ENCODE measurements at regions not wholly inside any gene's neighbourhood (a gene's known extent, or its start where the extent isn't known, plus 50 kb on each side); places are given as distances from the start of the nearest gene placed in this dataset.
A peak's percentile ranks its signal among the peaks of the same experiment; 100 is the strongest.

- CTCF ChIA-PET (ENCODE audit: partially characterized antibody) = interaction anchor here (1.4 to 3.1 kb wide), 4 partner anchors 12 to 459 kb away, joined by 3 to 14 read pairs (median 4); partner anchors contain the start of gene TLR10
- no peak for FAIRE-seq
- H3K9ac ChIP-seq (replicated peaks in 1 of 4; ENCODE audit: extremely low read depth in 1 of 4, low read depth in 3 of 4, low read length in 3 of 4) = no peak overlapping the region
- TF ChIP-seq NANOG (IDR thresholded peaks at IDR 0.05; ENCODE audit: insufficient read depth, low read depth, low read length, poor library complexity, severe bottlenecking) (no peak), SP2 (IDR thresholded peaks at IDR 0.05; ENCODE audit: low read length) (no peak), SP4 (IDR thresholded peaks at IDR 0.05; ENCODE audit: low read length) (no peak), POLR2A (IDR thresholded peaks at IDR 0.05; ENCODE audit: control extremely low read depth in 1 of 2, low read depth in 2 of 2, low read length in 2 of 2) (peak; percentile 30 to 52), POU5F1 (IDR thresholded peaks at IDR 0.05; ENCODE audit: low read depth, low read length) (no peak), SAP30 (IDR thresholded peaks at IDR 0.05; ENCODE audit: insufficient read depth, insufficient replicate concordance, low read length) (no peak), ASH2L (IDR thresholded peaks at IDR 0.05; ENCODE audit: low read length) (no peak), TBP (IDR thresholded peaks at IDR 0.05; ENCODE audit: low read depth, low read length) (peak; percentile 60), KDM1A (IDR thresholded peaks at IDR 0.05; ENCODE audit: borderline replicate concordance, low read length) (no peak), CTCF (IDR thresholded peaks at IDR 0.05; ENCODE audit: control extremely low read depth in 1 of 3, insufficient read depth in 1 of 3, low read depth in 1 of 3, low read length in 3 of 3) (no peak), JUND (IDR thresholded peaks at IDR 0.05; ENCODE audit: low read length) (no peak), POLR2AphosphoS5 (IDR thresholded peaks at IDR 0.05; ENCODE audit: low read depth, low read length) (peak; percentile 51; the same call in 1 of the 2 replicates)
These were observed 340.8 kb upstream of the KLF3 start for GRCh38 chr4:38323141-38323641.

More at GRCh38 chr4:38323141-38323641, 340.8 kb upstream of the KLF3 start:
- Histone ChIP-seq H2BK20ac (ENCODE audit: low read length) (no peak overlapping the region), H3K79me1 (ENCODE audit: low read depth, low read length) (no peaks in the 10 kb centered on the region), H3K79me2 (ENCODE audit: control insufficient read depth in 1 of 2, insufficient read depth in 2 of 2, low read length in 2 of 2) (no peaks in the 10 kb centered on the region), H3K9me3 (ENCODE audit: insufficient read depth in 2 of 2, low read depth in 1 of 2, low read length in 1 of 2) (peaks cover 0 to 7% of the 10 kb centered on the region in 2 experiments; a peak in 1 of 4 replicates), H4K20me1 (replicated peaks in 1 of 2; ENCODE audit: control insufficient read depth in 1 of 2, insufficient read depth in 2 of 2, low read length in 2 of 2) (no peaks in the 10 kb centered on the region), H2BK15ac (ENCODE audit: low read length) (no peak overlapping the region), H4K8ac (ENCODE audit: extremely low read depth, insufficient read depth, low read length) (no peak overlapping the region), H3K4ac (replicated peaks; ENCODE audit: insufficient read length, low read depth, low read length) (no peak overlapping the region), H2AK5ac (ENCODE audit: low read depth, low read length) (no peak overlapping the region), H3K4me3 (ENCODE audit: extremely low read depth in 1 of 4, insufficient read depth in 2 of 4, low read depth in 3 of 4, low read length in 4 of 4) (no peak overlapping the region), H4K5ac (ENCODE audit: insufficient read length, low read depth, low read length) (no peak overlapping the region), H3K4me2 (ENCODE audit: insufficient read depth in 1 of 2, low read depth in 2 of 2, low read length in 2 of 2) (no peak overlapping the region), H3K4me1 (replicated peaks in 1 of 4; ENCODE audit: control insufficient read depth in 3 of 4, insufficient read depth in 4 of 4, low read length in 3 of 4) (peaks cover 0 to 6% (median 3%) of the 10 kb centered on the region in 4 experiments; a peak in 3 of 7 replicates), H3K23ac (ENCODE audit: insufficient read length) (no peak overlapping the region), H3K23me2 (ENCODE audit: low read depth, low read length) (no peaks in the 10 kb centered on the region), H3K27me3 (replicated peaks in 1 of 4; ENCODE audit: control insufficient read depth in 3 of 4, extremely low read depth in 1 of 4, insufficient read depth in 3 of 4, low read length in 3 of 4) (no peaks in the 10 kb centered on the region), H3K27ac (ENCODE audit: low read depth, low read length) (no peak overlapping the region), H2AFZ (ENCODE audit: low read length) (no peak overlapping the region), H4K91ac (replicated peaks; ENCODE audit: insufficient read length, low read length) (no peak overlapping the region), H3K14ac (ENCODE audit: insufficient read length) (no peak overlapping the region), H2BK12ac (ENCODE audit: low read depth, low read length) (no peak overlapping the region), H3K56ac (replicated peaks; ENCODE audit: insufficient read length, low read depth, low read length) (no peak overlapping the region), H3K36me3 (ENCODE audit: control insufficient read depth in 2 of 4, insufficient read depth in 4 of 4, low read length in 3 of 4) (no peaks in the 10 kb centered on the region), H3K18ac (ENCODE audit: extremely low read depth, low read length) (no peak overlapping the region), H2BK5ac (ENCODE audit: low read depth, low read length) (no peak overlapping the region; the same call in 1 of the 2 replicates), H2BK120ac (replicated peaks; ENCODE audit: low read depth, low read length) (no peak overlapping the region)
- POLR2A ChIA-PET (ENCODE audit: partially characterized antibody) = interaction anchor here (0.6 to 1.2 kb wide), 4 partner anchors 143 to 209 kb away, joined by 3 to 4 read pairs (median 3); no protein-coding TSS in a partner anchor
- WGBS, 2 experiments (ENCODE audit: extremely low coverage in 1 of 2, insufficient coverage in 1 of 2, insufficient read length in 1 of 2, insufficient replicate concordance in 2 of 2, low coverage in 1 of 2, low lambda C conversion rate in 2 of 2, missing lambda C conversion rate in 1 of 2) = 86% methylated on average over 4 of the region's 4 CpGs; no CpG with 5 or more reads in 1 of the 2 experiments
- DNase-seq (ENCODE audit: low read depth in 1 of 2, low spot score in 2 of 2) = no peak
